Non-pigmented ciliary epithelial cell (primary cell): ENCODE measurements at regions not wholly inside any gene's neighbourhood (a gene's known extent, or its start where the extent isn't known, plus 50 kb on each side); places are given as distances from the start of the nearest gene placed in this dataset.

ENCODE experiments used
- DNase-seq: peaks from one replicate; pipeline ENCODE4 v3.0.0-alpha.2; 2010; ENCODE audit warnings: low read depth

DNA sequence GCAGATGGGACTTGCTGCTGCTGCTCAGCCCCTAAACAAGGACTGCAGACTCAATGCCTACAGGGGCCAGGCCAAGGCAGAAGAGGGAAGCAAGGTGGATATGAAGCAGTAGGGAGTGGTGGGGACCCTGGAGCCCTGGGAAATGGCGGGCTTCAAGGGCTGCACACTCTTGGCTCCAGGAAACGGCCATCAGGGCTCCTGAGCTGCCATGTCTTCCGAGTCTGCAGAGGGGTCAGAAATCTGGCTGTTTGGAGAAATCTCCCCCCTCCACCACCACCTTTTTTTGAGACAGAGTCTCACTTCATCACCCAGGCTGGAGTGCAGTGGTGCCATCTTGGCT is 169.1 kb downstream of the KATNIP start:
- DNase-seq, result no peak

- DNase-seq, result no peak
Measured at GRCh38 chr16:27720731-27721530, 171.0 kb downstream of the KATNIP start.

DNA sequence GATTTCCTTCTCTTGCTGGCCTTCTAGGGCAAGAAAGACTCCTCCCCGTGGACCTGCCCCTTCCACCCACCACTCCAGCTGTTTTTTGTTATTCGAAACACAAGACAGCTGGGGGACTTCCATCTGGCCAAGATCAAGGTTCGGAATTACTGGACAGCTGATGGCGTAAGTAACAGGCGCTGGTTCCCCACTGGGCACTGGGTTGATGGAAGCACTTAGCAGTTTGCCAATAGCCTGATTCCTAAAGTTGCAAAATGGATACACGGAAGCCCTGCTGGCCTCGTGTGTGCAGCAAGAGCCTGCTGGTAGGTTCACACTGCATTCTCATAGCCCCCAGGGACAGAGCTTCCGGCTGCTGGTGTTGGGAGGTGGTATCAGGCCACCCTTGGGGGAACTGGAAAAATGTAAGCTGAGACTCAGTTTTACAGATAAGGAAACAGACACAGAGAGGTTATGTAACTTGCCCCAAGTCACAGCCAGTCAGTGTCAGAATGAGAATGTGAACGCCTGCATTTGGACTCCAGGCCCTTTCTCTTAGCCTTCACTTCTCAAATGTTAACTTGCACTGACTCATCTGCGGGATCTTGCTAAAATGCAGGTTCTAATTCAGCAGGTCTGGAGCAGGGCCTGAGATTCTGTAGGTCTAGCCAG is 171.7 kb downstream of the KATNIP start:
- DNase-seq, result peak; percentile 45

DNA sequence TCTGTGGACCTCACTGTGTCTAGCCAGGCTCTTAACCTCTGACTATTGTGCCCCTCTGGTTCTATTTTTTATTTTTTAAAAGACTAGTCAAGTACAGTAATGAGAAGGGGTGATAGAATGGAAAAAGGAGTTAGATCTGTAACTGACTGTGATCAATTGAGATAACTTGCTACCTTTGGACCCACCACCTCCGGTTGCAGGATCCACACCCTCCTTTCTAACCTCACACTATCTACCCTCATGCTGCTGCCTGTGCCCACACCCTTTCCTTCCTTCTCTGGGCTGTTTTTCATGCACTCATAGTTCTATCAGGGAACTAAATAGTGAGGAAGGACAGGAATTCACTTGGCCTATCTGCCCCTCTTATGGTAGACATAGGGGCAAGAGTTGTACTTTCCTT is 172.3 kb downstream of the KATNIP start:
- DNase-seq, result no peak

GRCh38 chr16:27722892-27723450 is 173.0 kb downstream of the KATNIP start:
- no peak for DNase-seq

GRCh38 chr16:27723711-27724481 is 174.0 kb downstream of the KATNIP start:
- DNase-seq, result no peak

DNA sequence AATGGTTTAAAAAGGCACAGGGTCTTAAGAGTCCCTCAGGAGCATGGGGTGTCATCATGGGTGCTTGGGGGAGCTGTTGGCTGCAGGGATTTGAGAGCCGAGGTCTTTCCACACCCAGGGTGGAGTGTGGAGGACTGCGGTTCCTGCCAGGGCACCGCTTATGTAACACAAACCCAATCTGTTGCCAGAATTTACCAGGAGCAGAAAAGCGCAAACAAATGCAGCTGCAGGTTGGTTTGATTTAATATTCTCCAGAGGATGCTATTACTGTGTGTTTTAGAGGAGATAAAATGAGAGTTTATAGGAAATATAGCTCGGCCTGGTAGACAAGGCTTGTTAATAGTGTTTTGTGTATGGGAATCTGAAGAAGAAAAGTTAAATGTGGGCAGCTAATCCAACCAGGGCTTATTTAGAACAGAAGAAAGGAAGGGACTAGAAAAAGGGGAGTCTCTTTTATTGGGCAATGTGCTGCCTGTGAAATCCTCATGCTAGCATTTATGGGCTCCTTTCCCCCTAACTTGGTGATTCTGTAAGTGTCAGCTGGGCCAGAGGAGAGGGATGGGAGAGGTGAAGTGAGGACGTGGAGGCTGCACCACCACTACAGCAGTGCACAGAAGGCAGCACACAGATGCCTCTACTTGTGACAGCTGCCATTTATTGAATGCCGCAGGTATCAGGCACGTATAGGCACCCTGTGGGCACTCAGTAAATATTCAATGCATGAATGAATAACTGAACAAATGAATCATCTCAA is 174.7 kb downstream of the KATNIP start:
- DNase-seq, result no peak

GRCh38 chr16:27725236-27726000 is 175.5 kb downstream of the KATNIP start:
- no peak for DNase-seq

DNA sequence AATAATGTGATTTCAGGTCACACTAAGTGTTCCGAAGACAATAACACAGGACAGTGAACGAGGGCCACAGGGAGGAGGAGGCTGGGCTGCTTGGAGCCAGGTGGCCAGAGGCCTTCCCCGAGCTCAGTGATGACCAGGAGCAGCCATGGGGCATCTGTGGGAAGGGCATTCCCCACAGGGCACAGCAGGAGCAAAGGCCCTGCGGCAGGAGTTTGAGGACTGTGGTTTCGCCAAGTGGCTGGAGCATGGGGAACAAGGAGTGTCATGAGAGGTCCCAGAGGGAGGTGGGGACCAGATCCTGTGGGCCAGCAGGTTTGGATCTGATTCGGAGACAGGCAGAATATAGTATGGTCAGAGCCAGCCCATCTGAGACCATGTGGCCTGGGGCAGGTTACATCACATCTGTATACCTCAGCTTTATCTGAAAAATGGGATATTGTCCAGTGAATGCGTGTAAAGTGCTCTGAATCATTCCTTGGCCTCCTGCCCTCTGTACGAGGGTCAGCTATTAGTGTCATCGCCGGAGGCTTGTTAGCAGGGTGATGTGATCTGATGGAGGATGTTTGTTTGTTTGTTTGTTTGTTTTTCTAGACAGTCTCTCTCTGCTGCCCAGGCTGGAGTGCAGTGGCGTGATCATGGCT is 176.8 kb downstream of the KATNIP start:
- DNase-seq, result no peak

DNA sequence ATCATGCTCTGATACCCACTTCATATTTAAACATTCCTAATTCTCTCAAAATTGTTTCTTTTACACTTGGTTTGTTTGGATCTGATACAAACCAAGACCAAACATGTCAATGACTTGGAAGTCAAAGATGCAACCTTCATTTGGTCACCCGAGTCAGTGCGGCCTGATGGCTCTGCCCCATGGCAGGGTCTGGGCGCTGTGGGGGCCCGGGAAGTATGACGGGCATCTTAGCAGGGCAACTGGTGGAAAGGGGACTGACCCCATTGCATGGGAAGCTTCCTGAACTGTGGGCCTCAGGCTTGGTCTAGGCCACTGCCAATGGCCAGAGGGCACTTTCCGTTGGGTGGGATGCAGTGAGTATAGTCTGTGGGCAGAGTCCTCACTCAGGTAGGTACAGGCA is 178.0 kb downstream of the KATNIP start:
- DNase-seq, result no peak

DNA sequence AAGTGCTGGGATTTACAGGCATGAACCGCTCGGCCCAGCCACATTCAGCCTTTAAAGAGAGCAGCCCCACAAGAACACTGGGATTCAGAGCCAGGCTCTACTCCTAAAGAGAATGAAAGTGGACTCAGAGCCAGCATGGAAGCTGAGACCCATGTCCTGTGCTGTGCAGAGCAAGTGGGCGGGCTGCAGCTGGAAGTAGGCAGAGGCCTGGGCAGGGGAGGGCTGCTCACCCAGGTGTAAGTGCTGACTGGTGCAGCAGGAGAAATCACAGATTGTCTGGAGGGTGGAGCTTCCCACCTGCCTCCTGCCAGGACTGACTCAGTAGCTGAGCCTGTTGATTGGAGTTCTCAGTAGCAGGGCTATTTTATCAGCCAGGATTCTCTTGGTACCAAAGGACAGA is 178.7 kb downstream of the KATNIP start:
- DNase-seq, result no peak

DNA sequence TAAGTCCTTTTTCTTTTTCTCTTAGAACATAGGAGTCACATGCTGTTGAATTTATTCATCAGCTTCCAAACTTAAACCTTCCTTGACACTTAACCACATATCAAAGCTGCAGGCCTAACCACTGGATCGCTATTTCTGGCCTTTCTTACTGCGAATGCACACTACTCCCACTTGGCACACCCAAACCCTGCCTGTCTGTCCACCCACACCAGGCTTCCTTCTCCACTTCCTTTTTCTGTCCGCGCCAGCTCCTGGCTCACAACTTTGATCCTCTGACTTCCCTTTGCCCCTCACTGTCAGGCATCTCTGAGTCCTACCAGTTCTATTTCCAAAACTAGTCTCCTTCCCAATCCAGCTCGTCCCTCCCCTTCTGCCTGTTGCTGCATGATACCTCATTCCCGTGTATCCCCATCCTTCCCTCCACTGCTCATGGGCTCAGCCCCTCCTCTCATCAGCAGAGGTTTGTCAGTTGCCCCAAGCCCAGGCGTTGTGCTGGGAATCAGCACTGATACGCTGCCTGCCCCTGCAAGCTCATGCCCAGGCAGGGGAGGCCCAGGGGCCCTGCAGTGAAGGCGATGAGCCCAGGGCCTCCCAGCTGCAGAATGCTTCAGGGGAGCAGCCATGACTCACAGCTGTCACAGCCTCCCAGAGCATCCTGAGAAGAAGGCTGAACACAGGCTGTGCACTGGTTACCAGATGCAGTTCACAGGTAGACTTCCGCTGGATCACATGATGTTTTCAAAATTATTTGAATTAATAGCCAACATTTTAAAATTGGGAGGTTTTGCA is 179.8 kb downstream of the KATNIP start:
- DNase-seq, result no peak

DNA sequence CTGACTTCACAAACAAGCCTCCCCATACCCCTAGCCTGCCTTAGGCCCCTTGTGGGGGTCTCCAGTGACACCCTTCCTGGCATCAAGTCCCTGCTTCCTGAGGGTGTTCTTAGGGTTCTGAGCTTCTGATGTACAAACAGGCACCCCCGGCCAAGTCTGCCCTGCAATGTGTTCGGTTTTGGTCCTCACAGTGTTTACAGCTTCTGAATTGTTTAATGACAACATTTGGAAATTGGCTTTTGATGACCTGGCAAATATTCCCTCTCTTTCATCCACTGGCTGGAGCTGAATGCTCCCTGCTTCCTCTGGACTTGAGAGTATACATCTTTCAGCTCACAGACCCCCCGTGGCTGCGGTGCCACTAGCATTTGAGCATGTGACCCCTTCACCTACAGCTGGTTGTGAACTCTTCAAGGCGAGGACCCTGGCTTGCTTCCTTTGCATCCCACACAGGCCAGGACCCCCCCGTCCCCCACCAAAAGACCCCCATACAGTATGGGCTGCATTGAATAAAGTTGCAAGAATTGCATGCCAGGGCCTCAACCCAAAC is 180.8 kb downstream of the KATNIP start:
- no peak for DNase-seq

GRCh38 chr16:27735031-27735430 is 185.1 kb downstream of the KATNIP start:
- no peak for DNase-seq

GRCh38 chr16:27736431-27736830 is 186.5 kb downstream of the KATNIP start:
- no peak for DNase-seq

DNA sequence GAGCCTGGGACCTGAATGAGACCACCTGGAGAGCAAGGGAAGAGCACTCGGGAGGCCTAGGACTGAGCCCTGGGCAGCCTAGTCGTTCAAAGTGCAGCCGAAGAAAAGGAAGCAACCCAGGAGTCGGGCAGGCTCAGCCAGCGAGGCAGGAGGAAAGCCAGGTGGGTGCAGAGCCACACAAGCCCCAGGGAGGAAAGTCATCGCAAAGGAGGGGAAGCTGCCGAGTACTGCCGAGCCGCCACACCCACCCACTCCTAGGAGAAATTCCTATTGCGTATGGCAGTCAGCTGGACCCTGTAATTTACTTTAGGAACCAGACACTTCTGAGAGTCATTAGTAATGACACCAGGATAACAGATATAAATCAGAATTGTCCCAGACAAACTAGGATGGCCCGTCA is 187.6 kb downstream of the KATNIP start:
- DNase-seq, result no peak
